H1 (cell line): ENCODE measurements at regions not wholly inside any gene's neighbourhood (a gene's known extent, or its start where the extent isn't known, plus 50 kb on each side); places are given as distances from the start of the nearest gene placed in this dataset.

Source experiments
- CTCF ChIA-PET: fragments of 300-600 bp; sonication (Branson Sonifier 250); formaldehyde crosslinking; loops from one replicate; lab custom pipeline; 2021; ENCODE audit not compliant: partially characterized antibody; lab: Charles Lee
- POLR2A ChIA-PET: fragments of 300-600 bp; sonication (Branson Sonifier 250); formaldehyde crosslinking; loops from one replicate; lab custom pipeline; 2021; ENCODE audit warnings: inconsistent platforms; ENCODE audit not compliant: partially characterized antibody; lab: Charles Lee
- DNase-seq, 2 experiments: peaks; one replicate each; pipeline versions ENCODE4 v3.0.0 to v3.0.0-alpha.2; 2010 to 2022; ENCODE audit warnings: low spot score in 2 of 2, low read depth in 1 of 2, mixed read lengths in 1 of 2
- FAIRE-seq: peaks from 2 replicates; lab custom pipeline; 2011; peaks lifted over from hg19 to GRCh38; lab: Jason Lieb, UNC
- H2AFZ ChIP-seq: 2 replicates; pipeline ENCODE4 v1.8.1; 2012; ENCODE audit warnings: low read length, inconsistent platforms
- H2AK5ac ChIP-seq: 2 replicates; pipeline ENCODE4 v1.6.1; 2013; ENCODE audit warnings: low read depth, low read length
- H2BK120ac ChIP-seq: replicated peaks from 2 replicates; pipeline ENCODE3; 2013; ENCODE audit warnings: low read depth, low read length, inconsistent platforms
- H2BK12ac ChIP-seq: 2 replicates; pipeline ENCODE4 v1.6.1; 2013; ENCODE audit warnings: low read depth, low read length
- H2BK15ac ChIP-seq: 2 replicates; pipeline ENCODE4 v1.6.1; 2013; ENCODE audit warnings: low read length
- H2BK20ac ChIP-seq: 2 replicates; pipeline ENCODE4 v1.6.1; 2013; ENCODE audit warnings: low read length
- H2BK5ac ChIP-seq: 2 replicates; pipeline ENCODE4 v1.6.1; 2013; ENCODE audit warnings: low read depth, low read length
- H3K14ac ChIP-seq: 2 replicates; pipeline ENCODE4 v1.6.1; 2013; ENCODE audit warnings: inconsistent platforms; ENCODE audit not compliant: insufficient read length
- H3K18ac ChIP-seq: 2 replicates; pipeline ENCODE4 v1.6.1; 2013; ENCODE audit warnings: low read length; ENCODE audit errors: extremely low read depth
- H3K23ac ChIP-seq: 2 replicates; pipeline ENCODE4 v1.6.1; 2013; ENCODE audit warnings: inconsistent platforms; ENCODE audit not compliant: insufficient read length
- H3K23me2 ChIP-seq: 2 replicates; pipeline ENCODE4 v1.6.1; 2013; ENCODE audit warnings: low read depth, low read length
- H3K27ac ChIP-seq: 2 replicates; pipeline ENCODE4 v1.6.1; 2011; ENCODE audit warnings: low read depth, low read length, inconsistent platforms
- H3K27me3 ChIP-seq, 4 experiments: replicated peaks in 1 of 4; 1 replicate in 1 of 4; 2 replicates in 3 of 4; pipeline versions ENCODE4 v1.6.1 to v1.8.1; 2011 to 2013; ENCODE audit warnings: low read length in 3 of 4, mild to moderate bottlenecking in 3 of 4, inconsistent platforms in 2 of 4, mixed read lengths in 2 of 4, moderate library complexity in 1 of 4; ENCODE audit not compliant: control insufficient read depth in 3 of 4, insufficient read depth in 3 of 4; ENCODE audit errors: extremely low read depth in 1 of 4
- H3K36me3 ChIP-seq, 4 experiments: 2 replicates each; pipeline versions ENCODE4 v1.6.1 to v1.8.1; 2011 to 2013; ENCODE audit warnings: mild to moderate bottlenecking in 4 of 4, low read length in 3 of 4, moderate library complexity in 2 of 4, control low read depth in 1 of 4, inconsistent platforms in 1 of 4; ENCODE audit not compliant: insufficient read depth in 4 of 4, control insufficient read depth in 2 of 4
- H3K4ac ChIP-seq: replicated peaks from 2 replicates; pipeline ENCODE3; 2013; ENCODE audit warnings: low read length, low read depth, mixed read lengths, inconsistent platforms; ENCODE audit not compliant: insufficient read length
- H3K4me1 ChIP-seq, 4 experiments: replicated peaks in 1 of 4; 1 replicate in 1 of 4; 2 replicates in 3 of 4; pipeline versions ENCODE4 v1.6.1 to v1.8.1; 2011 to 2013; ENCODE audit warnings: low read length in 3 of 4, inconsistent platforms in 2 of 4, mixed read lengths in 1 of 4; ENCODE audit not compliant: insufficient read depth in 4 of 4, control insufficient read depth in 3 of 4
- H3K4me2 ChIP-seq, 2 experiments: 2 replicates each; pipeline versions ENCODE4 v1.6.1 to v1.8.1; 2011 to 2013; ENCODE audit warnings: low read depth in 2 of 2, low read length in 2 of 2, control low read depth in 1 of 2, inconsistent platforms in 1 of 2, mild to moderate bottlenecking in 1 of 2; ENCODE audit not compliant: insufficient read depth in 1 of 2
- H3K4me3 ChIP-seq, 4 experiments: fragments of 200-600, 300-600 bp in 1 of 4; sonication (generic), shearing (Covaris generic), sonication (Bioruptor Twin) in 1 of 4; 2 replicates each; pipeline versions ENCODE4 v1.5.1 to v1.8.1; 2011 to 2016; ENCODE audit warnings: low read length in 4 of 4, low read depth in 3 of 4, control low read depth in 2 of 4, inconsistent platforms in 2 of 4, mild to moderate bottlenecking in 2 of 4, mixed read lengths in 1 of 4, moderate library complexity in 1 of 4; ENCODE audit not compliant: insufficient read depth in 2 of 4; ENCODE audit errors: extremely low read depth in 1 of 4
- H3K56ac ChIP-seq: replicated peaks from 2 replicates; pipeline ENCODE3; 2013; ENCODE audit warnings: low read depth, mild to moderate bottlenecking, mixed read lengths, low read length, inconsistent platforms; ENCODE audit not compliant: insufficient read length
- H3K79me1 ChIP-seq: 2 replicates; pipeline ENCODE4 v1.6.1; 2013; ENCODE audit warnings: low read depth, low read length, control low read depth
- H3K79me2 ChIP-seq, 2 experiments: 2 replicates each; pipeline versions ENCODE4 v1.6.1 to v1.8.1; 2012 to 2013; ENCODE audit warnings: low read length in 2 of 2, mild to moderate bottlenecking in 2 of 2, inconsistent platforms in 1 of 2; ENCODE audit not compliant: insufficient read depth in 2 of 2, control insufficient read depth in 1 of 2
- H3K9ac ChIP-seq, 4 experiments: replicated peaks in 1 of 4; 1 replicate in 1 of 4; 2 replicates in 3 of 4; pipeline versions ENCODE4 v1.6.1 to v1.8.1; 2011 to 2013; ENCODE audit warnings: low read depth in 3 of 4, low read length in 3 of 4, control low read depth in 2 of 4, mild to moderate bottlenecking in 2 of 4, moderate library complexity in 2 of 4, inconsistent platforms in 1 of 4; ENCODE audit errors: extremely low read depth in 1 of 4
- H3K9me3 ChIP-seq, 2 experiments: 2 replicates each; pipeline versions ENCODE4 v1.6.1 to v1.8.1; 2012 to 2013; ENCODE audit warnings: mild to moderate bottlenecking in 2 of 2, moderate library complexity in 2 of 2, control low read depth in 1 of 2, inconsistent platforms in 1 of 2, low read depth in 1 of 2, low read length in 1 of 2, mixed read lengths in 1 of 2; ENCODE audit not compliant: insufficient read depth in 2 of 2
- H4K20me1 ChIP-seq, 2 experiments: replicated peaks in 1 of 2; 2 replicates each; pipeline versions ENCODE3 to v1.8.1; 2011 to 2013; ENCODE audit warnings: inconsistent platforms in 2 of 2, low read length in 2 of 2, mild to moderate bottlenecking in 1 of 2; ENCODE audit not compliant: insufficient read depth in 2 of 2, control insufficient read depth in 1 of 2
- H4K5ac ChIP-seq: 2 replicates; pipeline ENCODE4 v1.6.1; 2013; ENCODE audit warnings: low read length, low read depth, mixed read lengths, inconsistent platforms; ENCODE audit not compliant: insufficient read length
- H4K8ac ChIP-seq: 2 replicates; pipeline ENCODE4 v1.8.0; 2013; ENCODE audit warnings: mild to moderate bottlenecking, moderate library complexity, low read length, inconsistent platforms; ENCODE audit not compliant: insufficient read depth; ENCODE audit errors: extremely low read depth
- H4K91ac ChIP-seq: replicated peaks from 2 replicates; pipeline ENCODE3; 2013; ENCODE audit warnings: low read length, mixed read lengths, inconsistent platforms; ENCODE audit not compliant: insufficient read length
- CREB1 ChIP-seq: IDR thresholded peaks from 2 replicates; pipeline ENCODE4 v1.6.1; 2012; ENCODE audit warnings: inconsistent platforms
- EZH2 ChIP-seq: fragments of 200-600 bp; sonication (generic); IDR thresholded peaks from 2 replicates; pipeline ENCODE4 v1.7.1; 2012; ENCODE audit warnings: low read depth, mild to moderate bottlenecking, moderate library complexity, low read length, inconsistent platforms; ENCODE audit not compliant: severe bottlenecking
- HDAC2 ChIP-seq, 2 experiments: fragments of 300-600 bp in 1 of 2; sonication (generic) in 1 of 2; IDR thresholded peaks; 2 replicates each; pipeline ENCODE4 v1.6.1; 2011 to 2012; ENCODE audit warnings: low read depth in 2 of 2, low read length in 2 of 2, mild to moderate bottlenecking in 2 of 2, moderate library complexity in 2 of 2, borderline replicate concordance in 1 of 2, inconsistent platforms in 1 of 2
- HDAC6 ChIP-seq: IDR thresholded peaks from one replicate; pipeline ENCODE4 v1.7.1; 2012; ENCODE audit warnings: low read depth, mild to moderate bottlenecking, inconsistent platforms, low read length, moderate library complexity
- JUN ChIP-seq: IDR thresholded peaks from 2 replicates; pipeline ENCODE4 v1.6.1; 2011; ENCODE audit warnings: low read depth, mild to moderate bottlenecking, improper control_type of control experiment, low read length
- MAFK ChIP-seq: IDR thresholded peaks from 2 replicates; pipeline ENCODE4 v1.6.1; 2012; ENCODE audit warnings: low read depth, mild to moderate bottlenecking, improper control_type of control experiment, low read length
- NRF1 ChIP-seq: IDR thresholded peaks from 2 replicates; pipeline ENCODE4 v1.6.1; 2011; ENCODE audit warnings: mild to moderate bottlenecking, low read depth, low read length, improper control_type of control experiment
- SIN3A ChIP-seq, 2 experiments: IDR thresholded peaks in 1 of 2; conservative IDR thresholded peaks in 1 of 2; 2 replicates each; pipeline ENCODE4 v1.6.1; 2011 to 2012; ENCODE audit warnings: low read length in 2 of 2, improper control_type of control experiment in 1 of 2, low read depth in 1 of 2, mild to moderate bottlenecking in 1 of 2
- SIRT6 ChIP-seq: IDR thresholded peaks from one replicate; pipeline ENCODE4 v1.7.1; 2012; ENCODE audit warnings: low read length, inconsistent platforms
- TBP ChIP-seq: IDR thresholded peaks from 2 replicates; pipeline ENCODE4 v1.6.1; 2011; ENCODE audit warnings: low read depth, low read length, improper control_type of control experiment
- WGBS, 2 experiments: shearing (Covaris generic) in 1 of 2; methylation state at CpG; one replicate each; pipeline versions ENCODE4 v1.1.6 to v1.1.7; 2013 to 2015; ENCODE audit warnings: low lambda C conversion rate in 2 of 2, mixed read lengths in 2 of 2, inconsistent platforms in 1 of 2, low coverage in 1 of 2, missing lambda C conversion rate in 1 of 2; ENCODE audit not compliant: insufficient replicate concordance in 2 of 2, insufficient coverage in 1 of 2, insufficient read length in 1 of 2; ENCODE audit errors: extremely low coverage in 1 of 2, missing lambda C conversion rate in 1 of 2; 5-methylcytosine and 5-hydroxymethylcytosine counted together

GRCh38 chr11:123245567-123245966 is 50.5 kb upstream of the CLMP start:
- no peak overlapping the region for H4K8ac ChIP-seq
- H2BK20ac ChIP-seq: no peak overlapping the region
- H3K79me2 ChIP-seq: no peaks in the 10 kb centered on the region
- H3K14ac ChIP-seq: no peak overlapping the region
- no peak overlapping the region for H2BK15ac ChIP-seq
- H3K23ac ChIP-seq: no peak overlapping the region
- H3K4me2 ChIP-seq: no peak overlapping the region
- ChIA-PET CTCF (interaction anchor here (0.5 to 11.9 kb wide), 19 partner anchors 10 to 376 kb away, joined by 3 to 253 read pairs (median 3); no protein-coding TSS in a partner anchor), POLR2A (no interaction called here)
- H3K4ac ChIP-seq: no peak overlapping the region
- 93% methylated on average over 6 of the region's 6 CpGs; no CpG with 5 or more reads in 1 of the 2 experiments for WGBS, 2 experiments
- no peak overlapping the region for H3K4me3 ChIP-seq
- H4K91ac ChIP-seq: no peak overlapping the region
- H2AFZ ChIP-seq: no peak overlapping the region
- no peak overlapping the region for H2AK5ac ChIP-seq
- DNase-seq: no peak
- H3K9ac ChIP-seq: no peak overlapping the region
- H4K5ac ChIP-seq: no peak overlapping the region
- H3K4me1 ChIP-seq: peaks cover 0 to 5% (median under 1%) of the 10 kb centered on the region in 4 experiments; a peak in 2 of 7 replicates
- FAIRE-seq: no peak
- H3K9me3 ChIP-seq: no peaks in the 10 kb centered on the region
- H2BK120ac ChIP-seq: no peak overlapping the region
- no peak overlapping the region for H2BK12ac ChIP-seq
- no peak overlapping the region for H3K27ac ChIP-seq
- H3K27me3 ChIP-seq: no peaks in the 10 kb centered on the region
- H3K18ac ChIP-seq: no peak overlapping the region
- no peak for TF ChIP-seq SIN3A (conservative IDR thresholded peaks at IDR 0.05 in 1 of 2, IDR thresholded peaks at IDR 0.05 in 1 of 2; ENCODE audit: low read depth in 1 of 2, low read length in 2 of 2)
- no peak for TF ChIP-seq HDAC6
- TF ChIP-seq SIRT6: no peak
- TF ChIP-seq TBP: no peak
- no peak for TF ChIP-seq NRF1
- no peak for TF ChIP-seq EZH2
- TF ChIP-seq CREB1: no peak
- no peak for TF ChIP-seq MAFK
- TF ChIP-seq JUN: no peak
- no peak for TF ChIP-seq HDAC2 (IDR thresholded peaks at IDR 0.05; ENCODE audit: borderline replicate concordance in 1 of 2, low read depth in 2 of 2, low read length in 2 of 2)
- no peaks in the 10 kb centered on the region for H3K79me1 ChIP-seq
- no peaks in the 10 kb centered on the region for H3K36me3 ChIP-seq
- H3K56ac ChIP-seq: no peak overlapping the region
- no peaks in the 10 kb centered on the region for H4K20me1 ChIP-seq
- H3K23me2 ChIP-seq: no peaks in the 10 kb centered on the region
- no peak overlapping the region for H2BK5ac ChIP-seq
